Sigmoid colon (tissue), 4 donors: ENCODE measurements at regions not wholly inside any gene's neighbourhood (a gene's known extent, or its start where the extent isn't known, plus 50 kb on each side); places are given as distances from the start of the nearest gene placed in this dataset.

Experiments used
- CTCF ChIP-seq, 4 experiments: fragments of 450-650 bp in 3 of 4; fragments of 200-600 bp in 1 of 4; IDR thresholded peaks; one replicate each; pipeline ENCODE4 v1.5.1; 2016 to 2019; ENCODE audit warnings: antibody characterized with exemption in 4 of 4, mild to moderate bottlenecking in 3 of 4, moderate library complexity in 2 of 4
- POLR2A ChIP-seq, 2 donors: fragments of 450-650 bp; IDR thresholded peaks; one replicate each; pipeline ENCODE4 v1.6.1; 2016; ENCODE audit warnings: antibody characterized with exemption in 2 of 2, mild to moderate bottlenecking in 2 of 2, moderate library complexity in 2 of 2
- POLR2AphosphoS5 ChIP-seq, 4 donors: sonication (generic); formaldehyde crosslinking; IDR thresholded peaks; one replicate each; pipeline ENCODE4 v1.6.1; 2017; ENCODE audit warnings: antibody characterized with exemption in 4 of 4

GRCh38 chr20:34177052-34177451 lies 64.2 kb upstream of the ASIP start:
- no peak for TF ChIP-seq CTCF (IDR thresholded peaks at IDR 0.05)
- no peak for TF ChIP-seq POLR2AphosphoS5 (IDR thresholded peaks at IDR 0.05)
- TF ChIP-seq POLR2A (IDR thresholded peaks at IDR 0.05), result no peak
